Activated T-cell treated with anti-CD3 and anti-CD28 coated beads, Interleukin-2, amount 50 U/mL, for 24 hours (primary cell): ENCODE measurements at regions not wholly inside any gene's neighbourhood (a gene's known extent, or its start where the extent isn't known, plus 50 kb on each side); places are given as distances from the start of the nearest gene placed in this dataset.

Experiments
- DNase-seq: peaks from one replicate; pipeline ENCODE4 v3.0.0-alpha.2; 2020
- H3K27ac Mint-ChIP-seq: 2 replicates; pipeline ENCODE4 v1.8.0; 2020; ENCODE audit warnings: mild to moderate bottlenecking, mixed read lengths
- H3K27me3 Mint-ChIP-seq: 2 replicates; pipeline ENCODE4 v1.8.0; 2020; ENCODE audit warnings: mixed read lengths
- H3K36me3 Mint-ChIP-seq: 2 replicates; pipeline ENCODE4 v1.8.0; 2020; ENCODE audit warnings: low read depth, mixed read lengths
- H3K4me1 Mint-ChIP-seq: 2 replicates; pipeline ENCODE4 v1.8.0; 2020; ENCODE audit warnings: low read depth, mixed read lengths
- H3K4me3 Mint-ChIP-seq: 2 replicates; pipeline ENCODE4 v1.8.0; 2020; ENCODE audit warnings: mild to moderate bottlenecking, moderate library complexity, mixed read lengths
- H3K9me3 Mint-ChIP-seq: 2 replicates; pipeline ENCODE4 v1.8.0; 2020; ENCODE audit warnings: mixed read lengths

DNA sequence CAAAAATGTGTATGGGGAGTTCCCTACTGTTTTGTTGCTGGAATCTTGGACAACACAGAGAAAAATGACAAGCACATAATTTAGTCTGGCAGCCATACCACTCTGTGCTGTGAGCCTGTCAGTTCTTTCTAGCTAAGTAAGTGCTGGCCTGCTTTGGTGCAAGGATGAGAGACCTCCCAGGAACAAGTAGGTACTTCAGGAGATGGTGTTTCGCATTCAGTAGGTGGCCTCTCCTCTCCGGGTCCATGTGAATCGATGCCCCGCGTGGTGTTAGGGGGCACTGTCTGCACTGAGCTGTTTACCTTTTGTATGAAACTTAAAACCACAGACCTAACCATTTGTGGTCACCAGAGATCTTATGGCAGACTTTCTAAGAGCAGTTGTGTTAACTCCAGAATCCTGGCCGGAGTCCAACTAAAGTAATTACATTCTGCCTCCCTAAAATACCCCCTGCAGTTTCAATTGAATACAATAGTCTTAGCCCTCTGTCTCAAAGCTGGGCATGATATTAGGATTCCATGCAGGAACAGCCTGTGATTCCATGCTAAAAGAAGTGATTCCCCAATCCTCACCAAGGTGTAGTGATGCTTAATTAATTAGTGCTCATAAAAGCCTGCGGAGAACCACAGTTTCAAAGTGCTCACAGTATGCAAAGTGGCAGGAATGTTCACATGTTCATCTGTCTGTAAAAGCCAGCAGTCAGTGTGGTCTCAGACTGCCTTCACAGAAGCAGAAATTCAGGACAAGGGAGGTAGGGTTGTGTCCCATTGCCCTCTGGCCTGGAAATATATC is 64.2 kb downstream of the LLPH start:
- peaks cover 20% of the 10 kb centered on the region for H3K4me1 Mint-ChIP-seq
- peaks cover 41% of the 10 kb centered on the region for H3K27me3 Mint-ChIP-seq
- no peak for DNase-seq
- H3K9me3 Mint-ChIP-seq = no peaks in the 10 kb centered on the region
- H3K27ac Mint-ChIP-seq = no peak overlapping the region
- no peaks in the 10 kb centered on the region for H3K36me3 Mint-ChIP-seq
- H3K4me3 Mint-ChIP-seq = no peak overlapping the region

DNA sequence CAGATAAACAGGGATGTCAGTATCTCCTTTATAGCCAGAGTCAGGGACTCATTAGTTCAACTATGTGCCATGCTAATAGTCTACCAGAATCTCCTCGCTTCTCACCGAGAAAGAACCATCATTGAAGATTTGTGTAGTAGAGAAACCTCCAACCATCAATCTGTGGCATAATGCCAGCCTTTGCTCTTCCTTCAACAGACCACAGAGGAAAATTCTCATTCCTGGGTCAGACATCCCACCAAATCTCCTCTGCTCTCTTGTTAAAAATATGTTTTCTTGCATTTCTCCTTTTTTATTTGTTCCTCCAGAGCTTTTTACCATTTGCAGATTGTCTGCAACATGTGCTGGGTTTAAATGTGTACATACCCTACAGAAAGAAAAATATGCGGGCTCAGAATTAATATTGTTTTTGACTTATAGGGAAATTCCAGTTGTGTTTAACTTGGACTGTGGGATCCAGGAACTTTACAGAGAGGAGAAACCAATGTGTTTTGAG is 64.9 kb downstream of the LLPH start:
- Mint-ChIP-seq H3K9me3 (no peaks in the 10 kb centered on the region), H3K4me3 (no peak overlapping the region), H3K27me3 (peaks cover 41% of the 10 kb centered on the region), H3K4me1 (peaks cover 20% of the 10 kb centered on the region), H3K36me3 (no peaks in the 10 kb centered on the region), H3K27ac (no peak overlapping the region)
- no peak for DNase-seq

DNA sequence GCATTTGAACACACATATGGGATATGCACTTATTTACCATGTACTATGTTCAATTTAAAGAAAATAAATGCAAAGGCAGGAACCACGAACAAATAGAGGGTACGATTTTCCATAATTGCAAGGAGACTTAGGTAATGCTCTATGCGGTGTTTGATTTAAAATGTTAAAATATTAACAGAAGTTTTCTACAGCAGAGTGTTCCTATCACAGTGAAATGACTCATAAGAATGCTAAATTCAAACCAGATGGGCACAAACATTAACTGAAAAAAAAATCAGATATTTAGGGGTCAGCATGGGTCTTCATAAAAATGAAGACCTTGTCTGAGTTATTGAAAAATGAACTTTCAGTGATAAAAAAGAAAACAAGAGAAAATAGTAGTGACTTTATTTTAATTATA is 65.4 kb downstream of the LLPH start:
- Mint-ChIP-seq H3K36me3 (no peaks in the 10 kb centered on the region), H3K9me3 (no peaks in the 10 kb centered on the region), H3K27me3 (peaks cover 45% of the 10 kb centered on the region), H3K4me1 (peaks cover 20% of the 10 kb centered on the region), H3K4me3 (no peak overlapping the region), H3K27ac (no peak overlapping the region)
- DNase-seq = no peak

DNA sequence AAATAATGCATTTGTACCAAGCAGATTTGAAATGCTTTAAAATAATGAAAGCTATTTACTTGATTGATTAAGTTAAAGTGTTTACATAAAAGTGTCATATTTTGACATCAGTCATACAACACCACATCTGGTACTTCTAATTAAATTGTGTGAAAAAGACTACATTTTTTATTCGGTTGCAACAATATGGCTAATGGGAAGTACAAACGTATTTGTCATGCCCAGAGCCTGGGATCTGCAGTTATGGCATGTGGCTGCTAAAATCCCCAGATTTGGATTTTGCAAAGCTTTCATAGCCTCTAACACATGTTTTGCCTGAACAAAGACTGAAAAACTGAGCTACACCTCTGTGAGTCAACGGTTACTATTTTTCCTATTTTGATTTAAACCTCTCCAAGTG is 66.6 kb downstream of the LLPH start:
- Mint-ChIP-seq H3K27ac (no peak overlapping the region), H3K4me3 (no peak overlapping the region), H3K36me3 (no peaks in the 10 kb centered on the region), H3K27me3 (peaks cover 51% of the 10 kb centered on the region), H3K9me3 (no peaks in the 10 kb centered on the region), H3K4me1 (peaks cover 20% of the 10 kb centered on the region)
- DNase-seq = no peak

GRCh38 chr12:66062290-66062625 is 68.3 kb downstream of the LLPH start:
- Mint-ChIP-seq H3K27me3 (peaks cover 51% of the 10 kb centered on the region), H3K9me3 (no peaks in the 10 kb centered on the region), H3K4me1 (peaks cover 18% of the 10 kb centered on the region), H3K27ac (no peak overlapping the region), H3K36me3 (no peaks in the 10 kb centered on the region), H3K4me3 (no peak overlapping the region)
- no peak for DNase-seq

- DNase-seq = no peak
- no peak overlapping the region for H3K27ac Mint-ChIP-seq
- H3K4me3 Mint-ChIP-seq = no peak overlapping the region
- peaks cover 13% of the 10 kb centered on the region for H3K4me1 Mint-ChIP-seq
- no peaks in the 10 kb centered on the region for H3K36me3 Mint-ChIP-seq
- H3K27me3 Mint-ChIP-seq = peaks cover 49% of the 10 kb centered on the region
- no peaks in the 10 kb centered on the region for H3K9me3 Mint-ChIP-seq
Measured at GRCh38 chr12:66061557-66062289, 68.8 kb downstream of the LLPH start.

DNA sequence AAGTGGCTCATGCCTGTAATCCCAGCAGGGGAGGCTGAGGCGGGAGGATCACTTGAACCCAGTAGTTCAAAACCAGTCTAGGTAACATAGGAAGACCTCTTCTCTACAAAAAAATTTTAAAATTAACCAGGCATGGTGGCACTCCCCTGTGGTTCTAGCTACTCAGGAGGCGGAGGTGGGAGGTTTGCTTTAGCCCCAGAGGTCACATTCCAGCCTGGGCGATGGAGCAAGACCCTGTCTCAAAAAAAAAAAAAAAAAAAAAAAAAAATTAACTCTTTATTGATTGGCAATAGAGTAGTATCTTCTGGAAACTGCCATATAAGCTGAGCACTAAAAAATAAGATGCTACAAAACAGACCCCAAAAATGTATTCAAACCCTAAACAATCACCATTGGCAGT is 69.5 kb downstream of the LLPH start:
- H3K9me3 Mint-ChIP-seq = no peaks in the 10 kb centered on the region
- peaks cover 47% of the 10 kb centered on the region for H3K27me3 Mint-ChIP-seq
- H3K4me3 Mint-ChIP-seq = no peak overlapping the region
- DNase-seq = no peak
- no peak overlapping the region for H3K27ac Mint-ChIP-seq
- H3K36me3 Mint-ChIP-seq = no peaks in the 10 kb centered on the region
- peaks cover 7% of the 10 kb centered on the region for H3K4me1 Mint-ChIP-seq

DNA sequence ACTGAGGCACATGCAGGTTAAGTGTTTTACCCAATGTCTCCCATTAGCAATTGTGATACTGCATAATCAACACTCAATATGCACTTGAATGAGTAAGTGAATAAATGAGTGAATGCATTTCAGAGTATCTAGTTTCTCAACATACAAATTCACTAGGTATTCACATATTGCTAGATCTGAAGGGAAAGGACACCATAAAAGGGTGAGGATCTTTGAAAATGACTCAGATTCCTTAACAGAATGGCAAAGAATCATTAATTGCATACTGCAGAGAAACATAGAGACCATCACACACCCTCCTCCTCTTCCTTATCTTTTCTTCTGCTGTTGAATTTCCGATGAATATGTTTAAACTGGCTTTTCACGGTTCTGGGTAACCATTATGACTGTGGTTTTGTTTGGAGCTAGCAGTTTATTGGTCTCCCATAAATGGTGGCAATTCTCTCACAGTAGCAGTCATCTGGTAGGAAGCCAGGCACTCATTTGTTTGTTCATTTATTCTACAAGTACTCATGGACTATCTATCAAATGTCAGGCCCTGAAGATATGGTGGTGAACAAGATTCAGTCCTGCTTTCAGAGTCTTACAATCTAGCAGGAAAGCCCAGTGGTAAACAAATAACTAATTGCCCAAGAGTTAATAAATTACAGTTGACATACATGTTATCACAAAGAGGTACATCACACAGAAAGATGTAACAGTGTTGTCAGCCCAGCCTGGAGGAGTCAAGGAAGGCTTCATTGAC is 70.2 kb downstream of the LLPH start:
- no peaks in the 10 kb centered on the region for H3K9me3 Mint-ChIP-seq
- no peak overlapping the region for H3K27ac Mint-ChIP-seq
- H3K27me3 Mint-ChIP-seq = peaks cover 42% of the 10 kb centered on the region
- no peaks in the 10 kb centered on the region for H3K36me3 Mint-ChIP-seq
- no peak for DNase-seq
- peaks cover 2% of the 10 kb centered on the region for H3K4me1 Mint-ChIP-seq
- no peak overlapping the region for H3K4me3 Mint-ChIP-seq

GRCh38 chr12:66059666-66060065 is 70.9 kb downstream of the LLPH start:
- no peak for DNase-seq
- Mint-ChIP-seq H3K9me3 (no peaks in the 10 kb centered on the region), H3K36me3 (no peaks in the 10 kb centered on the region), H3K27me3 (peaks cover 36% of the 10 kb centered on the region), H3K27ac (no peak overlapping the region), H3K4me3 (no peak overlapping the region), H3K4me1 (peaks cover 2% of the 10 kb centered on the region)

- H3K9me3 Mint-ChIP-seq = no peaks in the 10 kb centered on the region
- H3K36me3 Mint-ChIP-seq = no peaks in the 10 kb centered on the region
- no peak overlapping the region for H3K4me3 Mint-ChIP-seq
- H3K27ac Mint-ChIP-seq = no peak overlapping the region
- H3K27me3 Mint-ChIP-seq = peaks cover 33% of the 10 kb centered on the region
- no peak for DNase-seq
- peaks cover 2% of the 10 kb centered on the region for H3K4me1 Mint-ChIP-seq
Measured at GRCh38 chr12:66058554-66058953, 72.0 kb downstream of the LLPH start.

- DNase-seq = no peak
- H3K4me3 Mint-ChIP-seq = no peak overlapping the region
Measured at GRCh38 chr12:66055837-66056319, 74.7 kb downstream of the LLPH start.

DNA sequence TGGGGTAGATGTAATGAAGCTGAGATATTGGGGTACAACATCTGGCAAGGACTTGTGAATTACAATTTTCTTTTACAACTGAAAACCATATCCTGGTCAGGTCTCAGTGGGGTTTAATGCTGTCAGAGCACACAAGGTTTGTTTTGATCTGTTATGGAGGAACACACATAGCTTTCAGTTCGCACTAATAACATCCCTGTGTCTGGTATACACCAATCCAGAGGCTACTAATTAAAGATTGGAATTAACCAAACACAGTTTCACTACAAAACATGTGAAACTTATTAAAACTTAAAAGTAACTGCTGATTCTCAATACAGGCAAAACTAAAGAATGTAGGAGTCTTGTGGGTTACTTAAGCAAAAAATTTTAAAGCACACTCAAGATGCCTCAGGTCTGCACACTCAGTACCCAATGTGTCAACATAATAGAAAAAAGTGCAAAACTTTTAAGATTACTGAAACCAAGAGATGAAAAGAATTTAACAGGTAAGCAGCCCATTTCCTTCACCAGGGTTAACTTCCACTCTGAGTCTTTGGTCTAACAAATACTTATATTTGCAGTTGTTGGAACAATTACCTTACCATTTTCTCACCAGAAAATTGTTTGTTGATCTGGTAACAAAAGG is 77.4 kb downstream of the LLPH start:
- Mint-ChIP-seq H3K27ac (no peak overlapping the region), H3K27me3 (peaks cover 22% of the 10 kb centered on the region), H3K4me3 (no peak overlapping the region), H3K36me3 (no peaks in the 10 kb centered on the region), H3K4me1 (peaks cover 2% of the 10 kb centered on the region), H3K9me3 (no peaks in the 10 kb centered on the region)
- DNase-seq = no peak

More at GRCh38 chr12:66055837-66056319, 74.7 kb downstream of the LLPH start:
- Mint-ChIP-seq H3K9me3 (no peaks in the 10 kb centered on the region), H3K27me3 (peaks cover 26% of the 10 kb centered on the region), H3K4me1 (peaks cover 2% of the 10 kb centered on the region), H3K27ac (no peak overlapping the region), H3K36me3 (no peaks in the 10 kb centered on the region)

GRCh38 chr12:66051361-66051760 is 79.2 kb downstream of the LLPH start:
- H3K9me3 Mint-ChIP-seq = no peaks in the 10 kb centered on the region

DNA sequence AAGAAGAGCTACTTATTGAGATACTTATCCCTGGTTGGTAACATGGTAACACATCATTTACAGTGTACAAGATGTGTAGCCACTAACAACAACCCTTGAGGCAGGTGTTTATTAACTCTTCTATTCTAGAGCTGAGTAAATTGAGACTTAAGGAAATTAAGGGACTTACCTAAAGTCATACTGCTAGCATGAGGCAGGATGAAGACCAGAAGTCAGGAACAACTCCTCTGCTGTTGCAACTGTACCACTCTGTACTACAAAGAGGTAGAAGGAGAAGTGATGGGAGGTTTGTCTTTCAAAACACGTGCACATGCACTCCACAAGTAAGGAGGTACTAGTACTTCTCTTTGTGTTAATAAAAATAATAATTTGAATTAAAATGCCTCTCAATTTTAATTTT is 79.9 kb downstream of the LLPH start:
- Mint-ChIP-seq H3K4me3 (no peak overlapping the region), H3K27ac (no peak overlapping the region), H3K4me1 (peaks cover 4% of the 10 kb centered on the region), H3K27me3 (peaks cover 20% of the 10 kb centered on the region), H3K36me3 (no peaks in the 10 kb centered on the region), H3K9me3 (no peaks in the 10 kb centered on the region)
- no peak for DNase-seq

More at GRCh38 chr12:66051361-66051760, 79.2 kb downstream of the LLPH start:
- Mint-ChIP-seq H3K27ac (no peak overlapping the region), H3K4me1 (peaks cover 7% of the 10 kb centered on the region), H3K27me3 (peaks cover 22% of the 10 kb centered on the region), H3K4me3 (no peak overlapping the region), H3K36me3 (no peaks in the 10 kb centered on the region)
- no peak for DNase-seq
